Cardiac muscle cell (in vitro differentiated cells and primary cell): ENCODE measurements at regions not wholly inside any gene's neighbourhood (a gene's known extent, or its start where the extent isn't known, plus 50 kb on each side); places are given as distances from the start of the nearest gene placed in this dataset.

Experiments
- DNase-seq, 2 donors: peaks; one replicate each; pipeline versions ENCODE4 v3.0.0 to v3.0.0-alpha.2; 2010 to 2017; ENCODE audit warnings: low read depth in 1 of 2, low spot score in 1 of 2
- H3K27ac ChIP-seq: fragments of 200-600 bp; sonication (generic); 2 replicates; pipeline ENCODE4 v1.5.1; 2016
- H3K27me3 ChIP-seq: fragments of 200-600 bp; sonication (generic); 2 replicates; pipeline ENCODE4 v1.6.0; 2016; ENCODE audit warnings: control low read depth
- H3K36me3 ChIP-seq: fragments of 200-600 bp; sonication (generic); 2 replicates; pipeline ENCODE4 v1.5.1; 2016; ENCODE audit warnings: control low read depth
- H3K4me1 ChIP-seq: fragments of 200-600 bp; sonication (generic); 2 replicates; pipeline ENCODE4 v1.8.1; 2017; ENCODE audit warnings: low read depth, mild to moderate bottlenecking, mixed run types
- H3K4me3 ChIP-seq: fragments of 200-600 bp; sonication (generic); 2 replicates; pipeline ENCODE4 v1.5.1; 2016; ENCODE audit warnings: mild to moderate bottlenecking
- H3K9me3 ChIP-seq: fragments of 200-600 bp; sonication (generic); 2 replicates; pipeline ENCODE4 v1.5.1; 2017; ENCODE audit warnings: low read depth, mild to moderate bottlenecking, control low read depth
- CTCF ChIP-seq: IDR thresholded peaks from 2 replicates; pipeline ENCODE4 v1.5.1; 2012; ENCODE audit warnings: low read depth, mild to moderate bottlenecking, low read length

- DNase-seq = no peak
- Histone ChIP-seq H3K27ac (no peak overlapping the region), H3K27me3 (no peaks in the 10 kb centered on the region), H3K4me1 (no peaks in the 10 kb centered on the region), H3K9me3 (no peaks in the 10 kb centered on the region), H3K36me3 (no peaks in the 10 kb centered on the region), H3K4me3 (no peak overlapping the region)
- TF ChIP-seq CTCF = no peak
Observed at GRCh38 chr1:163013826-163014600, 55.1 kb upstream of the RGS4 start.

- Histone ChIP-seq H3K27me3 (no peaks in the 10 kb centered on the region), H3K27ac (no peak overlapping the region), H3K36me3 (no peaks in the 10 kb centered on the region), H3K4me1 (no peaks in the 10 kb centered on the region), H3K4me3 (no peak overlapping the region), H3K9me3 (no peaks in the 10 kb centered on the region)
- no peak for TF ChIP-seq CTCF
- DNase-seq = no peak
Observed at GRCh38 chr1:163006051-163006834, 62.9 kb upstream of the RGS4 start.

GRCh38 chr1:162997499-162998285, 71.5 kb upstream of the RGS4 start:
- TF ChIP-seq CTCF = no peak
- Histone ChIP-seq H3K9me3 (no peaks in the 10 kb centered on the region), H3K27me3 (no peaks in the 10 kb centered on the region), H3K4me1 (no peaks in the 10 kb centered on the region), H3K27ac (no peak overlapping the region), H3K4me3 (no peak overlapping the region), H3K36me3 (no peaks in the 10 kb centered on the region)
- DNase-seq = no peak

GRCh38 chr1:162996261-162996660, 72.9 kb upstream of the RGS4 start:
- no peak for DNase-seq
- Histone ChIP-seq H3K27me3 (no peaks in the 10 kb centered on the region), H3K36me3 (no peaks in the 10 kb centered on the region), H3K27ac (no peak overlapping the region), H3K4me3 (no peak overlapping the region), H3K9me3 (no peaks in the 10 kb centered on the region), H3K4me1 (no peaks in the 10 kb centered on the region)
- no peak for TF ChIP-seq CTCF

- no peaks in the 10 kb centered on the region for H3K4me1 ChIP-seq
- H3K27ac ChIP-seq = no peak overlapping the region
- no peaks in the 10 kb centered on the region for H3K9me3 ChIP-seq
- no peak for TF ChIP-seq CTCF
- H3K36me3 ChIP-seq = no peaks in the 10 kb centered on the region
- no peak for DNase-seq
- no peaks in the 10 kb centered on the region for H3K27me3 ChIP-seq
- H3K4me3 ChIP-seq = no peak overlapping the region
Observed at GRCh38 chr1:162994921-162995320, 74.2 kb upstream of the RGS4 start.
